ENCODE measurements at regions not wholly inside any gene's neighbourhood (a gene's known extent, or its start where the extent isn't known, plus 50 kb on each side); places are given as distances from the start of the nearest gene placed in this dataset.
A peak's percentile ranks its signal among the peaks of the same experiment; 100 is the strongest.
"Not testable (repeated sequence)": the region's sequence is repeated elsewhere in the genome, so short reads cannot be mapped to it uniquely, and the experiment has no call there.

DNA sequence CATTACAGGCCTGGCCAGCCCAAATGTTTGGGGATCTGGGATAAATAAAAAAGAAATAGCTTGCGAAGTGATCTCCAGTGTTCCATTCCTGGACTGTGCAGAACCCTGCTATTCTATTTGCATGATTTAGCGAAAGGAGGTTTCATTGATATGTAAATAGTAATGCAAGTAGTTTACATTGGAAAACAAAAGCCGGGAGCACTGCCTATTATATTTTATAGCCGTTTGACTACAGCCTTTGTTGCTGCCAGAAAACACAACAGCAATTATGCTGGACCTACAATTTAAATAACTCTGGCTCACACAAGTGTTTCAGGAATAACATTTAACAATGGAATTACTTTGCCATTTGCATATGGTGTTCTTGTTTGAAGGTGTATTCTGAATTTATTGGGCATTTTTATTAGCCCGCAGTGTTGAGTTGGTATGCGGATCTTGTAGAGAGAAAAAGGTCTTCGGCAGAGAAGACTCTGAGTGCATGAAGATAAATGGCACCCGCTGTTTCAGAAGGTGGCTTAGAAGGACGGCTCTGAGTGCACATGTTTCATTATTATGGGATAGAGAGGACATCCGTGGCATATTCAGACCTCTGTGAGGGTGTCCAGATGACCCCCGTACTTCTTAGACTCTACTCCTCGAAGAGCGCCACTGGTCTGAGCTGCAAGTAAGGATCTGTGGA, 315.0 kb downstream of the BRD1 start:
- DNase-seq (no peak), ATAC-seq (no peak)
- Histone ChIP-seq H3K27me3 (no peaks in the 10 kb centered on the region), H3K4me1 (no peaks in the 10 kb centered on the region), H3K4me3 (no peak overlapping the region), H3K9me3 (peaks cover 0 to 12% of the 10 kb centered on the region in 2 donors), H3K36me3 (no peaks in the 10 kb centered on the region), H3K27ac (no peak overlapping the region)
- intact Hi-C loops (cut with DNase I): no loop called here
- TF ChIP-seq, protein P1, sequence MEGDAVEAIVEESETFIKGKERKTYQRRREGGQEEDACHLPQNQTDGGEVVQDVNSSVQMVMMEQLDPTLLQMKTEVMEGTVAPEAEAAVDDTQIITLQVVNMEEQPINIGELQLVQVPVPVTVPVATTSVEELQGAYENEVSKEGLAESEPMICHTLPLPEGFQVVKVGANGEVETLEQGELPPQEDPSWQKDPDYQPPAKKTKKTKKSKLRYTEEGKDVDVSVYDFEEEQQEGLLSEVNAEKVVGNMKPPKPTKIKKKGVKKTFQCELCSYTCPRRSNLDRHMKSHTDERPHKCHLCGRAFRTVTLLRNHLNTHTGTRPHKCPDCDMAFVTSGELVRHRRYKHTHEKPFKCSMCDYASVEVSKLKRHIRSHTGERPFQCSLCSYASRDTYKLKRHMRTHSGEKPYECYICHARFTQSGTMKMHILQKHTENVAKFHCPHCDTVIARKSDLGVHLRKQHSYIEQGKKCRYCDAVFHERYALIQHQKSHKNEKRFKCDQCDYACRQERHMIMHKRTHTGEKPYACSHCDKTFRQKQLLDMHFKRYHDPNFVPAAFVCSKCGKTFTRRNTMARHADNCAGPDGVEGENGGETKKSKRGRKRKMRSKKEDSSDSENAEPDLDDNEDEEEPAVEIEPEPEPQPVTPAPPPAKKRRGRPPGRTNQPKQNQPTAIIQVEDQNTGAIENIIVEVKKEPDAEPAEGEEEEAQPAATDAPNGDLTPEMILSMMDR (IDR thresholded peaks at IDR 0.05): no peak

DNA sequence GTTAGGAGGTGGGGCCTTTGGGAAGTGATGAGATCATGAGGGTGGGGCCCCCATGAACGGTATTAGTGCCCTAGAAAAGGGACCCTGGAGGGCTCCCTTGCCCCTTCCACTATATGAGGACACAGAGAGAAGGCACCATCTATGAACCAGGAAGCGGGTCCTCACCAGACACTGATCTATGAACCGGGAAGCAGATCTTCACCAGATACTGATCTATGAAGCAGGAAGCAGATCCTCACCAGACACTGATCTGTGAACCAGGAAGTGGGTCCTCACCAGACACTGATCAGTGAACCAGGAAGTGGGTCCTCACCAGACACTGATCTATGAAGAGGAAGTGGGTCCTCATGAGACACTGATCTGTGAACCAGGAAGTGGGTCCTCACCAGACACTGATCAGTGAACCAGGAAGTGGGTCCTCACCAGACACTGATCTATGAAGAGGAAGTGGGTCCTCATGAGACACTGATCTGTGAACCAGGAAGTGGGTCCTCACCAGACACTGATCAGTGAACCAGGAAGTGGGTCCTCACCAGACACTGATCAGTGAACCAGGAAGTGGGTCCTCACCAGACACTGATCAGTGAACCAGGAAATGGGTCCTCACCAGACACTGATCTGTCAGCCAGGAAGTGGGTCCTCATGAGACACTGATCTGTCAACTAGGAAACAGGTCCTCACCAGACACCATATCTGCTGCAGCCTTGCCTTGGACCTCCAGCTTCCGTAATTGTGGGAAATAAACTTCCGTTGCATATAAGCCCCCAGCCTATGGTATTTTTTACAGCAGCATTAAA, 316.1 kb downstream of the BRD1 start:
- H3K27me3 ChIP-seq; H3K27ac ChIP-seq; intact Hi-C loops (cut with DNase I); H3K4me3 ChIP-seq; DNase-seq; ATAC-seq; H3K4me1 ChIP-seq; H3K36me3 ChIP-seq: not testable (repeated sequence)
- peaks cover 0 to 12% of the 10 kb centered on the region in 2 donors for H3K9me3 ChIP-seq

DNA sequence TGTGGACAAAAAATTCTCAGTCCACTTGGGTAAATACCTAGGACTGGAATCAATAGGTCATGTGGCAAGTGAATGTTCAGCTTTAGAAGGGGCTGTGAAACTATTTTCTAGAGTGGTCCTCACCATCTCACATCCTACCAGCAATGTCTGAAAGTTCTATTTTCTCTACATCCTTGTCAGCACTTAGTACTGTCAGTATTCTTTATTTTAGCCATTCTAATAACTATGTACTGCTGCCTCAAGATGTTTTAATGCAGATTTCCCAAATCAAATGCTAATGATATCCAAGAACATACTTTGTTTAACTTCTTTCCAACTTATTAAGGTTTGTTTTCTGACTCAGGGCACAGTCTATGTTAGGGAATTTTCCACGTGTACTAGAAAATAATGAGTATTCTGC, 317.0 kb downstream of the BRD1 start:
- no peak for ATAC-seq
- H3K4me3 ChIP-seq: no peak overlapping the region
- no peaks in the 10 kb centered on the region for H3K4me1 ChIP-seq
- H3K27me3 ChIP-seq: no peaks in the 10 kb centered on the region
- no peaks in the 10 kb centered on the region for H3K36me3 ChIP-seq
- H3K9me3 ChIP-seq: peaks cover 0 to 12% of the 10 kb centered on the region in 2 donors
- no peak overlapping the region for H3K27ac ChIP-seq
- no peak for DNase-seq
- TF ChIP-seq, protein P1 (IDR thresholded peaks at IDR 0.05): no peak
- intact Hi-C loops (cut with DNase I): no loop called here

DNA sequence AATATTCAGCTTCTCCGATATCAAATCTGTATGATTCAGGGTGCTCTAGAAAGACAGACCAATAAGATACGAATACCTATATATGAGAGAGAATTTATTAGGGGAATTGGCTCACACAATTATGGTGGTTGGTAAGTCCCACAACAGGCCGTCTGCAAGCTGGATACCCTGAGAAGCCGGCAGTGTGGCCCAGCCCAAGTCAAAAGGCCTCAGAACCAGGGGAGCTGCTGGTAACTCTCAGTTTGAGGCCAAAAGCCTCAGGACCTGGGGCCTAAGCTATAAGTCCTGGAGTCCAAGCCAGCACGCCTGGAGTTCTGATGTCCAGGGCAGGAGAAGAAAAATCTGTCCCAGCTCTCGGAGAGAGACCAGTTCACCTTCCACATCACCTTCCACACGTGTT, 318.7 kb downstream of the BRD1 start:
- intact Hi-C loops (cut with DNase I): no loop called here
- H3K36me3 ChIP-seq: no peaks in the 10 kb centered on the region
- H3K9me3 ChIP-seq: peaks cover 0 to 12% of the 10 kb centered on the region in 2 donors
- TF ChIP-seq, protein P1 (IDR thresholded peaks at IDR 0.05): no peak
- DNase-seq (peak in 1 of 4 donors; percentile 10), ATAC-seq (no peak)
- H3K27me3 ChIP-seq: no peaks in the 10 kb centered on the region
- H3K27ac ChIP-seq: no peak overlapping the region
- no peaks in the 10 kb centered on the region for H3K4me1 ChIP-seq
- H3K4me3 ChIP-seq: no peak overlapping the region

DNA sequence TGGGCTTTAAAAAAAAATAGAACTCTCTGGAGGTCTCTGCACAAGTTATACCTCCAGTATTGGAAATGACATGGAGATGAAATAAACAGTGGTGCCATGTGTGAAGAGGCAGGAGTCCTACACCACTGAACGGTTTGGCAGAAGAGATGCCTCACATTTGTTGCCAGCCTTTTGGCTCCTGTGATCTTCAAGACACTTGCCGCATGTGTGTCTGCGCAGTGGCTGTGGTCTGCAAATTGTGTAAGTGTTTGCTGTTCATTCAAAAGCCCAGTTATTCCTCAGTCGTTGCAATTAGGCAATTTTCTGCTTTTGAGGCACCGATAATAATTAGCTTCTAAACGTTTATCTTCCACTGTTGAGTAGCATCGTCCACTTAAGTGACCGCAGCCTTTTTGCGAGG, 319.1 kb downstream of the BRD1 start:
- Histone ChIP-seq H3K4me3 (no peak overlapping the region), H3K4me1 (no peaks in the 10 kb centered on the region), H3K36me3 (no peaks in the 10 kb centered on the region), H3K27ac (no peak overlapping the region), H3K27me3 (no peaks in the 10 kb centered on the region), H3K9me3 (peaks cover 0 to 12% of the 10 kb centered on the region in 2 donors)
- ATAC-seq: no peak
- intact Hi-C loops (cut with DNase I): no loop called here
- DNase-seq: peak in 1 of 4 donors; percentile 2
- TF ChIP-seq, protein P1 (IDR thresholded peaks at IDR 0.05): no peak

Data from left lung (tissue), 4 donors.